ENCODE measurements at regions not wholly inside any gene's neighbourhood (a gene's known extent, or its start where the extent isn't known, plus 50 kb on each side); places are given as distances from the start of the nearest gene placed in this dataset.

- DNase-seq = no peak
These were observed 196.8 kb upstream of the CYRIA start for GRCh38 chr2:16862471-16862870.

- DNase-seq = no peak
These were observed 195.9 kb upstream of the CYRIA start for GRCh38 chr2:16861530-16861929.

GRCh38 chr2:16861111-16861510 lies 195.5 kb upstream of the CYRIA start:
- no peak for DNase-seq

GRCh38 chr2:16860627-16861026 lies 195.0 kb upstream of the CYRIA start:
- DNase-seq = no peak

GRCh38 chr2:16855183-16855582 lies 189.5 kb upstream of the CYRIA start:
- DNase-seq = no peak

- DNase-seq = no peak
These were observed 187.5 kb upstream of the CYRIA start for GRCh38 chr2:16853088-16853487.

- no peak for DNase-seq
These were observed 187.0 kb upstream of the CYRIA start for GRCh38 chr2:16852651-16853050.

GRCh38 chr2:16851126-16851525 lies 185.5 kb upstream of the CYRIA start:
- DNase-seq = no peak

GRCh38 chr2:16840496-16841172 lies 175.0 kb upstream of the CYRIA start:
- DNase-seq = no peak

- DNase-seq = no peak
These were observed 167.3 kb upstream of the CYRIA start for GRCh38 chr2:16832910-16833309.

- no peak for DNase-seq
These were observed 163.2 kb upstream of the CYRIA start for GRCh38 chr2:16828828-16829160.

GRCh38 chr2:16828044-16828827 lies 162.6 kb upstream of the CYRIA start:
- no peak for DNase-seq

GRCh38 chr2:16824472-16824871 lies 158.8 kb upstream of the CYRIA start:
- no peak for DNase-seq

GRCh38 chr2:16821692-16822091 lies 156.1 kb upstream of the CYRIA start:
- no peak for DNase-seq

GRCh38 chr2:16818203-16818556 lies 152.5 kb upstream of the CYRIA start:
- no peak for DNase-seq

- DNase-seq = no peak
These were observed 151.9 kb upstream of the CYRIA start for GRCh38 chr2:16817305-16818202.

GRCh38 chr2:16816522-16816921 lies 150.9 kb upstream of the CYRIA start:
- no peak for DNase-seq

- no peak for DNase-seq
These were observed 150.4 kb upstream of the CYRIA start for GRCh38 chr2:16816016-16816415.

- no peak for DNase-seq
These were observed 148.0 kb upstream of the CYRIA start for GRCh38 chr2:16813593-16813992.

- no peak for DNase-seq
These were observed 132.8 kb upstream of the CYRIA start for GRCh38 chr2:16798472-16798871.

- DNase-seq = no peak
These were observed 125.9 kb upstream of the CYRIA start for GRCh38 chr2:16791496-16791895.

GRCh38 chr2:16785149-16785548 lies 119.5 kb upstream of the CYRIA start:
- DNase-seq = no peak

- DNase-seq = no peak
These were observed 119.0 kb upstream of the CYRIA start for GRCh38 chr2:16784652-16785051.

Data from EL (cell line).